ACC112 (cell line): ENCODE measurements at regions not wholly inside any gene's neighbourhood (a gene's known extent, or its start where the extent isn't known, plus 50 kb on each side); places are given as distances from the start of the nearest gene placed in this dataset.

ENCODE experiments used
- H2AFZ ChIP-seq: fragments of 200-600 bp; sonication (generic); one replicate; pipeline ENCODE4 v1.6.0; 2017; ENCODE audit warnings: antibody characterized with exemption, low read length; ENCODE audit not compliant: unreplicated experiment
- H3K27ac ChIP-seq: fragments of 200-600 bp; sonication (generic); 2 replicates; pipeline ENCODE4 v1.5.1; 2014; ENCODE audit warnings: low read depth, mild to moderate bottlenecking, antibody characterized with exemption, low read length, moderate library complexity
- H3K27me3 ChIP-seq: fragments of 200-600 bp; sonication (generic); 2 replicates; pipeline ENCODE4 v1.6.1; 2014; ENCODE audit warnings: mild to moderate bottlenecking, antibody characterized with exemption, low read length, moderate library complexity, mixed read lengths; ENCODE audit not compliant: insufficient read depth
- H3K36me3 ChIP-seq: fragments of 200-600 bp; sonication (generic); 2 replicates; pipeline ENCODE4 v1.6.1; 2016; ENCODE audit warnings: mild to moderate bottlenecking, antibody characterized with exemption, low read length, moderate library complexity, mixed read lengths; ENCODE audit not compliant: insufficient read depth
- H3K4me1 ChIP-seq: fragments of 200-600 bp; sonication (generic); one replicate; pipeline ENCODE4 v1.6.1; 2016; ENCODE audit warnings: low read length, mixed read lengths; ENCODE audit not compliant: insufficient read depth, unreplicated experiment, control insufficient read depth
- H3K4me3 ChIP-seq: fragments of 200-600 bp; sonication (generic); 2 replicates; pipeline ENCODE4 v1.5.1; 2014; ENCODE audit warnings: mild to moderate bottlenecking, low read depth, low read length
- H3K79me2 ChIP-seq: fragments of 200-600 bp; sonication (generic); one replicate; pipeline ENCODE4 v1.6.0; 2016; ENCODE audit warnings: low read length; ENCODE audit not compliant: control insufficient read depth, unreplicated experiment, insufficient read depth

DNA sequence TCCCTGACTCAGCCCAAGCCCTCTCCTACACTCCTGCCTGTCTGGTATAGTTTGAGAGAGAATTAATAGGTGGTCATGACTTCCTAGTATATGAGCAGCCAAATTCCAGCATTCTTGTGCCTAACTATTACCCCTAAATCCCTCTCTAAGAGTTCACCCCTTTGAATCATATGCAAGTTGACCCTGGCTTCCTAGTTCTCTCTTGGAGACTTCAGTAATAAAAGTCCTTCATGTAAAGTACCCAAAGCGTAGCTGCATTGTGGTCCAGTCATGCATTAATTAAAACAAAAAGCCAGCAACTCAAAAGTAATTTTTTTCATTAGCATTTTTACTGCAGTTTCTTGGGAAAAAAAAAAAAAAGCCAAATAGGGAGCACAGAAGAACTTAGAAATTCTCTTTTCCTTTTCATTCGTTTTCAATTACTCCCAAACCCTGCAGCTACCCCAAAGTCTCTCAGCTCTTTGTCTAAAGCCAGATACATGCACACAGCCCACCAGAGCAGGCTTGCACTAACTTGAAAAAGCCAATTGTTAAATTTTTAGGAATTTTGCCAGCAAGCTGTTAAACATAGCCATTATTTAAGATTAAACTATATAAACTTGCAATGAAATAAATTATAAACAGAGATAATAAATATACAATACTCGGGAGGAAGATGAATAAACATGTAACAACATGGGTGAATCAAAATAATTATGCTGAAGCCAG lies 50.1 kb upstream of the STT3B start:
- H3K36me3 ChIP-seq = no peaks in the 10 kb centered on the region
- H3K4me3 ChIP-seq = no peak overlapping the region
- H3K27ac ChIP-seq = no peak overlapping the region
- H3K79me2 ChIP-seq = no peaks in the 10 kb centered on the region
- H3K4me1 ChIP-seq = no peaks in the 10 kb centered on the region
- H2AFZ ChIP-seq = no peak overlapping the region
- peaks cover 16% of the 10 kb centered on the region; the same call in 1 of the 2 replicates for H3K27me3 ChIP-seq
